GM12892 (cell line): ENCODE measurements at regions not wholly inside any gene's neighbourhood (a gene's known extent, or its start where the extent isn't known, plus 50 kb on each side); places are given as distances from the start of the nearest gene placed in this dataset.

Experiments used
- DNase-seq: peaks from one replicate; pipeline ENCODE4 v3.0.0; 2011; ENCODE audit not compliant: insufficient read length
- FAIRE-seq: peaks from 2 replicates; lab custom pipeline; 2011; peaks lifted over from hg19 to GRCh38; lab: Jason Lieb, UNC
- POLR2A ChIP-seq: IDR thresholded peaks from 2 replicates; pipeline ENCODE4 v1.6.1; 2011; ENCODE audit warnings: low read depth, low read length, control low read depth
- POLR2AphosphoS5 ChIP-seq: IDR thresholded peaks from 2 replicates; pipeline ENCODE4 v1.6.1; 2011; ENCODE audit warnings: low read depth, low read length, control low read depth
- TAF1 ChIP-seq: IDR thresholded peaks from 2 replicates; pipeline ENCODE4 v1.6.1; 2011; ENCODE audit warnings: low read depth, mild to moderate bottlenecking, control low read depth, low read length, borderline replicate concordance

- TF ChIP-seq POLR2A (no peak), TAF1 (no peak), POLR2AphosphoS5 (no peak)
- FAIRE-seq (no peak), DNase-seq (no peak)
Measured at GRCh38 chr2:238554468-238555315, 128.0 kb downstream of the ASB1 start.

DNA sequence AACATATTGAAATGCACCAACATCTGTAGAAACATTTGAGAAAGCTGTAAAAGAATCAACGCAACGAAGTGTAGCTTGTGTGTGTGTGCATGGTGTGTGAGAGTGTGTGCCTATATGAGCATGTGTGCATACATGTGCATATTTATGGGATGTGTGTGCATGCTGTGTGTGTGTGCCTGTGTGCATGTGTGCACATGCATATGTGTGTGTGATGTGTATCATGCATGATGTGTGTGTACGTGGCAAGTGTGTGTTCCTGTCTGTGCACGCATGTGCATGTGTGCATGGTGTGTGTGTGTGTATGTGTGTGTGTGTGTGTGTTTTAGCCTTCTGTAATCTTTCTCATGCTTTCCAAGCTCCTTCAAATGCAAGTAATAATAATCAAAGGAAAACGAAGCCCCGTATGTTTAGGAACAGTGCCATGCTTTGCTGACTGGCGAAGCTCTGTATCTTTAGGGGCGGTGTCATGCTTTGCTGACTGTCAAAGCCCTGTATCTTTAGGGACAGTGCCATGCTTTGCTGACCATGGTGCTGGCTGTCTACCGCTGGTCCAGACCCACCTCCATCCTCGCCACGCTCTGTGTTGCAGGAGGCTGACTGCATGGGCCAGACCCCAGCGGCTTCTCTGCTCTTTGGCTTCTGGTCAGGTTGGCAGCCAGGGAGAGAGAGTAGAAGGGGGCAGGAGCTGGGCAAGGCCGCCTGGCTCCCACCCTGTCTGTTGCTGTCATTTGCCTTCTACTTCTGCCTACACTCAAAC is 129.2 kb downstream of the ASB1 start:
- FAIRE-seq (no peak), DNase-seq (no peak)
- no peak for TF ChIP-seq POLR2AphosphoS5
- TF ChIP-seq TAF1 = no peak

GRCh38 chr2:238557431-238557830 is 130.7 kb downstream of the ASB1 start:
- no peak for TF ChIP-seq POLR2AphosphoS5
- no peak for TF ChIP-seq TAF1
- TF ChIP-seq POLR2A = no peak
- no peak for DNase-seq
- no peak for FAIRE-seq

- no peak for TF ChIP-seq TAF1
- no peak for TF ChIP-seq POLR2AphosphoS5
- no peak for TF ChIP-seq POLR2A
- FAIRE-seq (no peak), DNase-seq (no peak)
Measured at GRCh38 chr2:238557936-238558335, 131.2 kb downstream of the ASB1 start.

DNA sequence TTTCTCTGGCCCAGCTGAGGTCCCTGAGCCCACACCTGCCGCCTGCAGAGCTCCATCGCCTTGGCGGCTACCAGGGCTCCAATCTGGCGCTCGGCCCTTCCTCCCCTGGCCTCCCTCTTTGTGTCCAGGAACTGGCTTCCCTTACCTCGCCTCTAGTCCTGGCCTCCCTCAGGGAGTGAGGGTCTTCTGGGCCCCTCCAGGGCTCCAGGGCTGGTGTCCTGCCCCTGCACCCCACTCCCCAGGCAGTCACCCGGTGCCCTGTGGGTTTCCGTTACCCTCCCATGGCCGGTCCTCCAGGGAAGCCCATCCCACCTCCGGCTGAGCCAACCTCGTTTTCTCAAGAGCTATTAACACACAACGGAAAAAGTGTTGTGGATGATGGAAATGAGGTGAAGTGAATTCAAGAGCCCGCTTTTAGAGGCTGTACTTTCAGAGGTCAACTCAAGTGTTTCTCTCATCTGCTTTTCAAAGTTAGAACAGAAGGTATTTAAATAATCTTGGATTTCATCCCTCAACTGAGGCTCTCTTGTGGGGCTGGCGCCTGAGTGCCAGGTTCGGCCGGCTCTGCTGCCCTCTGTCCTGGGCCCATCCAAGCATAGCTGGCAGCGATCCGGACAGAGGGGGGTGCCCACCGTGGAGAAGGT is 131.9 kb downstream of the ASB1 start:
- FAIRE-seq (no peak), DNase-seq (no peak)
- TF ChIP-seq TAF1 = no peak
- no peak for TF ChIP-seq POLR2A
- no peak for TF ChIP-seq POLR2AphosphoS5

DNA sequence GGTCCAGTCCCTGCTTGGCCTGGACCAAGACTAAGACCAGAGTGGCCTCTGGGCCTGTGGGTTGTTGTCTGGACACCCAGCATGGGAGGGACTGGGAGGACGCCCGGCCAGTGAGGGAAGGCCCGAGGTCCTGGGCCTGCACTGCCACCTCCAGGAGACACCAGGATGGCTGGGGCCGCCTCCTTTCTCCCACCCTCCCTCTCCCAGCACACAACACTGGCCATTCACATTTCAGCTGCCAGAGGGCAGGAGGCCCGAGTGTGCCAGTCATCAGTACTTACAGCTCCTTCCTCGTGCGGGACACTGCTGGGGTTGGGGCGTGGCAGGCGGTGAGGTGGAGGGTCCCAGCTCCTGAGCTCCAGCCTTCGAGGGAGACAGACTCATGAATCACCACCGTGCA is 133.5 kb downstream of the ASB1 start:
- no peak for FAIRE-seq
- no peak for DNase-seq
- TF ChIP-seq POLR2AphosphoS5 (no peak), TAF1 (no peak), POLR2A (no peak)

DNA sequence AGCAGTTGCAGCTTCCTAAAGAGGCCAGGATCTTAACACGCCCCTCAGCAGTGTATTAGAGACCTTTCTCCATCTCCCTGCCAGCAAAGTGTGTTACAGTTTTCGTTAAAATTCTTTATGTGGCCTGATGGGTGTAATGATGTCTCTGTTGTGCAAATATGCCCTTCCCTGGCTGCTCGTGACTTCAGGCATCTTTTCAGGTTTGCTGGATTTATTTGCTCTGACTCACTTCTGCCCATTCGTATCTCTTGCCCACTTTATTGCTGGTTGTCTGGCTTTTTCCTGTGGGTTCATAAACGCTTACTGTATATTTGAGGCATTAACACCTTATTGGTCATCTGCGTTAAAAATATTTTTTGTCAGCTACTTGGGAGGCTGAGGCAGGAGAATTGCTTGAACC is 134.5 kb downstream of the ASB1 start:
- FAIRE-seq (no peak), DNase-seq (no peak)
- no peak for TF ChIP-seq POLR2AphosphoS5
- TF ChIP-seq TAF1 = no peak

DNA sequence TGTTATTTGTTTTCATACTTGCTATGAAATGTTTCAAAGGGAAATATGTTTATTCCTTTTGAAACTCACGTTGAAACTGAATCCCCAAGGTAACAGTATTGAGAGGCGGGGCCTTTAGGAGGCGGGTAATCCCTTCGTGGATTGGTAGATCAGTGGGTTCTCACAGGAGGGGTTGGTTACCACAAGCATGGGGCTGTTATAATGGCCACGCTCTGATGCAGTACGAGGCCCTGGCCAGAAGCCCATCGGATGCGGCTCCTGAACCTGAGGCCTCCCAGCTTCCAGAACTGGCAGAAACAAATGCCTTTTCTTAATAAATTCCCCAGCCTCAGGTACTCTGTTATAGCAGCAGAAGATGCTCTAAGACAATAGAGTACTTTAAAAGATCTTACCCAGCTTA is 135.7 kb downstream of the ASB1 start:
- DNase-seq (no peak), FAIRE-seq (no peak)
- TF ChIP-seq TAF1 (no peak), POLR2AphosphoS5 (no peak), POLR2A (no peak)

DNA sequence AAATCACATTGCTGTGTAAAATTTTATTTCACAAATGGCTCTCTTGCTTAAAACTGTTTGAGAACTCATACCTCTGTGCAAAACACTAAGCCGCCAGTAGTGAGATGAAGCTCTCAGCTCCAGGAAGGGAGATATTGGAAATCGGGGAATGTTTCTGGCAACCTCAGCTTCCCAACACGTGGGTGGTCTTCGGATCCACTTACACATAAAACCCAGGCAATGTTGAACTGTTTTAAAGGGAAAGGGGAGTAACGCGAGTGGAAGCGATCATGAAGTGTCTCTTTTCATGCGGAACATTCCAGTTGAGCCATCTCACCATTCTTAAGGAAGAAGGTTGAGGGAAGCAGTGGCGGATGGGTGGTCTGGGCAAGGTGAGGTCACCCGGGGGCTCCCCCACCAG is 136.8 kb downstream of the ASB1 start:
- no peak for TF ChIP-seq TAF1
- TF ChIP-seq POLR2A = no peak
- TF ChIP-seq POLR2AphosphoS5 = no peak
- FAIRE-seq (no peak), DNase-seq (no peak)

DNA sequence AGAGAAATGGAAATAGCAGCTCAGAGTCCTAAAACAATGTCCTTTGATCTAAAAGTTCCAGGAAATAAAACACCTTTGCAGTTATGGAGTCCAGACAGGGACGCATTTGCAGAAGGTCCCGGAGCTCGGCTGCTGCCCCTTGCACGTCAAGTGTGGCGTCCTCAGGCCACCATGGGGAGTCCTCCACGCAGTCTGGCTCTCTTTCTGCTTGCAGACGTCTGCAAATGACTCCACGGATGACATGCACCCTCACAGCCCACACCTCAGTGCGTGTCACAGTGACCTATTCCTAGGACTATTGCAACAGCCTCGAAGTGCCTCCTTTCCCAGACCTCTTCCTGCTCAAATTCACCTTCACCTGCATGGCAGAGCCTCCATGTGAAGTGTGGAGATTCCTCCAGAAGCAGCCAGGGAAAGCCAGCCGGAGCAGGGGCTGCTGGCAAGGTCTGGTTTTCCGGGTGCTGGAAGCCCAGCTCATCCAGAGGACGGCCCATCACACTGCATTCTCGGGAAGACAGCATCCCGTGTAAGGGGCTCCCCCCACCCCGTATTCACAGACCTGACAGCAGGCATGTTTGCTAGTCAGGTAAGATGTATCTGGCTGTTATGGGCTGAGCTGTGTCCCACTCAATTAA is 137.7 kb downstream of the ASB1 start:
- FAIRE-seq = no peak
- no peak for DNase-seq
- TF ChIP-seq POLR2AphosphoS5 (no peak), POLR2A (no peak), TAF1 (no peak)

- no peak for DNase-seq
- FAIRE-seq = no peak
- TF ChIP-seq POLR2AphosphoS5 (no peak), TAF1 (no peak), POLR2A (no peak)
Measured at GRCh38 chr2:238565031-238565430, 138.3 kb downstream of the ASB1 start.
